D721Med (cell line): ENCODE measurements at regions not wholly inside any gene's neighbourhood (a gene's known extent, or its start where the extent isn't known, plus 50 kb on each side); places are given as distances from the start of the nearest gene placed in this dataset.

Experiments
- DNase-seq: peaks from one replicate; pipeline ENCODE4 v3.0.0; 2011; ENCODE audit warnings: low spot score; ENCODE audit not compliant: insufficient read length
- FAIRE-seq: peaks from 2 replicates; lab custom pipeline; 2011; peaks lifted over from hg19 to GRCh38; lab: Jason Lieb, UNC
- CTCF ChIP-seq: IDR thresholded peaks from 2 replicates; pipeline ENCODE4 v1.5.1; 2012; ENCODE audit warnings: mild to moderate bottlenecking, control low read depth; ENCODE audit not compliant: insufficient read depth; ENCODE audit errors: missing control alignments

- no peak for FAIRE-seq
- no peak for DNase-seq
- TF ChIP-seq CTCF: no peak
These were observed 72.3 kb upstream of the PAX6 start for GRCh38 chr11:31883435-31883834.

GRCh38 chr11:31882951-31883392 is 71.8 kb upstream of the PAX6 start:
- DNase-seq (no peak), FAIRE-seq (no peak)
- no peak for TF ChIP-seq CTCF

- DNase-seq (no peak), FAIRE-seq (no peak)
- TF ChIP-seq CTCF: no peak
These were observed 70.7 kb upstream of the PAX6 start for GRCh38 chr11:31881825-31882224.

GRCh38 chr11:31879681-31880080 is 68.6 kb upstream of the PAX6 start:
- no peak for TF ChIP-seq CTCF
- FAIRE-seq (no peak), DNase-seq (no peak)

- FAIRE-seq: no peak
- no peak for DNase-seq
- TF ChIP-seq CTCF: no peak
These were observed 66.7 kb upstream of the PAX6 start for GRCh38 chr11:31877863-31878262.

- no peak for DNase-seq
- TF ChIP-seq CTCF: no peak
- FAIRE-seq: no peak
These were observed 66.0 kb upstream of the PAX6 start for GRCh38 chr11:31877083-31877482.

- FAIRE-seq (no peak), DNase-seq (no peak)
- no peak for TF ChIP-seq CTCF
These were observed 64.9 kb upstream of the PAX6 start for GRCh38 chr11:31875866-31876560.
